Astrocyte of the hippocampus (primary cell): ENCODE measurements at regions not wholly inside any gene's neighbourhood (a gene's known extent, or its start where the extent isn't known, plus 50 kb on each side); places are given as distances from the start of the nearest gene placed in this dataset.
"Not testable (repeated sequence)": the region's sequence is repeated elsewhere in the genome, so short reads cannot be mapped to it uniquely, and the experiment has no call there.

Experiments used
- DNase-seq: peaks from one replicate; pipeline ENCODE4 v3.0.0; 2011; ENCODE audit warnings: low read depth, low spot score

GRCh38 chr6:137655291-137655690 lies 161.1 kb upstream of the OLIG3 start:
- DNase-seq, result no peak

DNA sequence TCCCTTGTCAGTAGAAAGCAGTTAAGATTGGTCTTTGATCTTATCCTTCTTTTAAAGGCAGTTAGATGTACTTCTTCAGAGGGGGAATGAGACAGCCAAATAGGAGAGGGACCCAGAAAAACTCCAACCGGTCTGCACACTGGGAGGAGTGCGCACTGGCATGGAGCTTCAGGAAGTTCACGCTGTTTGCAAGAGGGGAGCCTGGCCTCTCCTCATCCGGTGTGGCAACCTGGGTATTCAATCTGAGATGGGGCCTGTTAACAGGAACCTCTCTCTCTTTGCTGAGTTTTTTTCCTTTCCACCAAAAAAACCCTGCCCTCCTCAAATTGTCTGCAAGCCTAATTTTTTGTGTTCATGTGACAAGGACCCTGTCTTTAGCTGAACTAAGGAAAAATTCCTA lies 162.5 kb upstream of the OLIG3 start:
- DNase-seq, result no peak

GRCh38 chr6:137657351-137657911 lies 163.2 kb upstream of the OLIG3 start:
- no peak for DNase-seq

- no peak for DNase-seq
Observed at GRCh38 chr6:137658287-137658686, 164.1 kb upstream of the OLIG3 start.

GRCh38 chr6:137659871-137660270 lies 165.7 kb upstream of the OLIG3 start:
- DNase-seq, result no peak

GRCh38 chr6:137660296-137660731 lies 166.1 kb upstream of the OLIG3 start:
- DNase-seq, result no peak

- DNase-seq, result no peak
Observed at GRCh38 chr6:137661601-137662000, 167.4 kb upstream of the OLIG3 start.

GRCh38 chr6:137664183-137664582 lies 170.0 kb upstream of the OLIG3 start:
- DNase-seq, result no peak

DNA sequence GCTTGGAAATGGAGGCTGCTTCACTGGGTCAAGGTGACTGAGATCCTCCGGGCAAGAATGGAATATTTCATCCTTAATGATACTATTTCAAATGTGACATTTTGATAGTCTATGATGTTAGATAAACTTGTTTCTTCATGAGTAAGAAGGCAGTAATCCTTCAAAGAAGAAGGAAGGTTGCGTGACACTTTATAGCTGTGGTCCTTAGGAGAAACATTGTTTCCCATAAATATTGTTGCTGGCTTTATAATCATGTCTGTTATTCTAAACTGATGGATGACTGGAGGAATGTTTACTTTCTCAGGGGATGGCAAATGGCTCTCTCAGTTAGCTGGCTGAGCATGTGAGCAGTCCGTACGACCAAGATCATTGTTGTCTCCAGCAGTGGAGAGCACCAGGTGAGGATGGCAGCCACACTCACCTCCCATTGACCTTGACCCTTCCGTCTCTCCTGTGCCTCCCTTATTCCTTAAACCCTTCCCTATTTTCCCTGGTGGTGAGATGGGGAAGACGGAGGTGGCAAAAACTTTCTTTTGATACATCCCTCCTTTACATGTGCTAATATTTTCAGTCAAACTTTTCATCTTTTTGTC lies 171.2 kb upstream of the OLIG3 start:
- no peak for DNase-seq

GRCh38 chr6:137666202-137666774 lies 172.1 kb upstream of the OLIG3 start:
- DNase-seq, result no peak

DNA sequence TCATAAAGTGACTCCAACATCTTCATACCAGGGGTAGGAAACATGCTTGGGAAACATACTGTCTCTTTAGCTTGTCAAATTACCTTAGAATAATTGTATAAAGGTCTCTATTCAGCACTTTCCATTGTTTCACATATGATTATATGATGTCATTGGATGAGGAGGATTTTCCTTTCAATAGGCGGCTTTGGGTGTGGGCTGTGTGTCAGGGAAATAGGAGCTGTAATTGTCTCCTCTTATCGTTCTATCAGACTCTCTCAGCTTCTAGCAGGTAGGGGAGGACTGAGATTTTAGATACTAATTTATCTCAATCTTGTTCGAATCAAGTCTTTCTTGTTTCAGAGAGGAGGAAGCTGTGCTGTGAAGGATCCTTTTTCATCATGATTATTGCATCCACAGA lies 179.4 kb upstream of the OLIG3 start:
- DNase-seq, result no peak

DNA sequence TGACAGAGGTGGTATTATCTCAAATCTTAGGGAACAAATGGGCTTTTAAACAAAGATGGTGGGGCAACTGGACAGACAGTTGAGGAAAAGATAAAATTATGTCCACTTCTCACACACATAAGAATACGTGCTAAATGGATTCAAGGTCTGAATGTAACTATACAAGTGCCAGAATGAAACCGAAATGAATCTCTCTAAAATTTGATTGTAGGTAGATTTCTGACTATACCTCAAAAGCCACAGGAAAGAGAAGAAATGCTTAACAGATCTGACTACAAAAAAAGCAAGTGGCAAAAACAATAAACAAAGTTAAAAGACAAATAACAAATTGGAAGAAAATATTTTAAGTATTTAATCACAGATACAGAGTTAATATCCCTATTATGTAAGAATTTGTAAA lies 182.7 kb upstream of the OLIG3 start:
- DNase-seq, result no peak

GRCh38 chr6:137677709-137678108 lies 183.5 kb upstream of the OLIG3 start:
- DNase-seq, result no peak

GRCh38 chr6:137678451-137678850 lies 184.3 kb upstream of the OLIG3 start:
- DNase-seq, result no peak

DNA sequence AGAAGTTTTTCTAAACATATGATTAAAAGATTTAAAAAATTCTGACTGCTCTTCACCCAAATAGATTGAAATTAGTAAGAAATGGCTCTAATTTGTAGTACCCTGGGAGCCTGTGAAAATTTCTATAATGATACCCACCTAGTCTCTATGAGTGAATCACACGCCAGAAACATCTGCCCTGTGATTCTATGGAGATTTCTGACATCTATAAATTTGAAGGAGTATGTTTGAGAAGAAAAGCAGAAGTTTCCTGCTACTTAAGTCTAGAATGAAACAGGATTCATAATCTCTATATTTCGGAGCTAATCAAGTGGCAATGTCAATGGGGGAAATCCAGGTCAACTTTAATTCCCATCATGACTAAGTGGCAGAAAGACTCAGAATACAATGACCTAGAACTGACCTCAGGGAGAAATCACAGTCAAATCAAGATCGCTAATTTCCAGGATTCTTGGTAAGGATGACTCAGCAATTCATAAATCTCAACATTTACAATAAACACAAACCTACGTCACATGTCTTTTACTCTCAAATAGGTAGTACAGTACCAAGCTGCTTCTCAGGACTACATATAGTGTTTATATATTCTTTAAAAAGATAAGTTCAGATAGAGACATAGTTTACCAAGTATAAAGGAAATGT lies 186.2 kb upstream of the TNFAIP3 start:
- no peak for DNase-seq

GRCh38 chr6:137681445-137682009 lies 185.5 kb upstream of the TNFAIP3 start:
- no peak for DNase-seq

DNA sequence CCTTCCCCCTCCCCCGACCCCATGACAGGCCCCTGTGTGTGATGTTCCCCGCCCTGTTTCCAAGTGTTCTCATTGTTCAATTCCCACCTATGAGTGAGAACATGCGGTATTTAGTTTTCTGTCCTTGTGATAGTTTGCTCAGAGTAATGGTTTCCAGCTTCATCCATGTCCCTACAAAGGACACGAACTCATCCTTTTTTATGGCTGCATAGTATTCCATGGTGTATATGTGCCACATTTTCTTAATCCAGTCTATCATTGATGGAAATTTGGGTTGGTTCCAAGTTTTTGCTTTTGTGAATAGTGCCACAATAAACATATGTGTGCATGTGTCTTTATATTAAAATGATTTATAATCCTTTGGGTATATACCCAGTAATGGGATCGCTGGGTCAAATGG lies 184.4 kb upstream of the TNFAIP3 start:
- DNase-seq, result not testable (repeated sequence)

GRCh38 chr6:137683916-137684315 lies 183.1 kb upstream of the TNFAIP3 start:
- DNase-seq, result no peak

GRCh38 chr6:137685798-137686375 lies 181.2 kb upstream of the TNFAIP3 start:
- DNase-seq, result no peak

- no peak for DNase-seq
Observed at GRCh38 chr6:137687818-137688217, 179.2 kb upstream of the TNFAIP3 start.

DNA sequence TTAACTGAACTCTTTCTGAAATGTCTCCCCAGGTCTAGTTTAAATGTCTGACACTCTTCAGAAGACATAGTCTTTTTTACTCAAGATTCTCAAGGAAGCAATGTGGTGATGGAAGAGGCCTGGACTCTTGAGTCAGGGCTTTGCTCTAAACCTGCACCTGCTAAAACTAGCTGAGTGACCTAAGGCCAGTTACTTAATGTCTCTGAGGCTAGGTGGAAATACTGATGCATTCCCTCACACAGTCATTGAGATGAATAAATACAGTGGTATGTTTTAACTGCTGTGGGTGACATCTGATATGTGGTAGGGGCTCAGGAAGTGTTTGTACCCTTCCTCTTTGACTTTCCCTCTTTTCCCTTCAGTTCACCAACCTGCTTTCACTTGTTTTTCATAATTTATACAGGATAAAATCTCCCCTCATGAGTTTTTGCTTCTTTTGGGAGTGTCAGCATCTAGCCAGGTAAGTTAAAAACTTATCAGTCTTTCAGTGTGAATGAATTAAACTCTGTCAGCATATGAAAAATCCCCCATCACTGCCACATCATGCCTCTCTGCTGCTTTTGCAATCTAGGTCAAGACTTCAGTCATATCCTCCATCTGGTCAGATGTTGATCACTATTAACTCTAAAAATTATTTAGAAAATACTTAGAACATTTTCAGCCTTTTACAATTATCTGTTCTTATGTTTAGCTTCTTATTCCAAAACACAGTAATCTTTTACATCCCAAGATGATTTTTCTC lies 178.7 kb upstream of the TNFAIP3 start:
- DNase-seq, result no peak

- no peak for DNase-seq
Observed at GRCh38 chr6:137689377-137689776, 177.7 kb upstream of the TNFAIP3 start.
